GM03348 (cell line): ENCODE measurements at regions not wholly inside any gene's neighbourhood (a gene's known extent, or its start where the extent isn't known, plus 50 kb on each side); places are given as distances from the start of the nearest gene placed in this dataset.

Experiments used
- DNase-seq: peaks from one replicate; pipeline ENCODE4 v3.0.0; 2012; ENCODE audit warnings: low spot score

- DNase-seq, result peak; percentile 89
Observed at GRCh38 chr5:170451747-170452365, 52.0 kb upstream of the KCNIP1 start.

DNA sequence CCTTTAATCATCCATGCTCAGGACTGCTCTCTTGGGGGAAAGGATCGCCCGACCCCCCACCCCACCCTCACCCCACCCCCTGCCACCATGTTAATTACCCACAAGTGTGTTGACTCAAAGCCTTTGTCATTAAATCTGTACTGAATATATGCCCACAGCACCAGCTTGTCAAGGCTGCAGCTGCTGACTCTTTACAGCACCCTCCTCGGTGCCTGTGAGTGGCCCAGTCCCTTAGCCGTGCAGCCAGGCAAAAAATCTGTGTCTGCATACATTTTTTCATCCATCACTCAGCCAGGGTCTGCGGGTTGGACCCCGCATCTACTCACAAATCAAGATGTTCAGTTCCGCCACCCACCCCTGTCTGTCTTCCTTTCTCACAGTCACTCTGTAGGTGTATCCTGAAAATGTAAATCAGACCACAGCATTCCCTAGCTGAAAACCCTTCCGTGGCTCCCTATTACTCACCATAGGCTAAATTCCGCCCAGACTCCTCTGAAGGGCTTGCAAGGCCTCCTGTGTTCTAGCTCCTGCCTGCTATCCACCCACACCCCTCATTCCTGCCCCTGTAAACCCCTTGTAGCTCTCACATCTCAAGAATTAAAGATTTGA, 53.7 kb upstream of the KCNIP1 start:
- DNase-seq, result no peak

DNA sequence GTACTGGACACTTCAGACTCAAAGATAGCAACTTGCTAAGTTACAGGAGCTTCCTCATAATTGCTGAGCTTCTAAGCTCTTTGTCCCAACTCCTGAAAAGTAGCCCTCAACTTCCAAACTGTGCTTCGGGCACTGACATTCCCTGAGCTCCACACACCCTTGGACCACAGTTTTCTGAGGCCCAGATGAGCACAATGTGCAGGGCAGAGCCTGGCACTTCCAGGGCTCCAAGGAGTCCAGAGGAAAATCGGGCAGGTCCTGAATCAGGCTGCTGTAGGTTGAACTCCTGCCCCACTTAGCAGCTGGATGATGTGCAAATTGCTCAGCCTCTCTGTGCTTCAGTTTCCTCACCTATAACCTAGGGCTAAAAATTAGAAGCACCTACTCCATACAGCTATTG, 54.6 kb upstream of the KCNIP1 start:
- no peak for DNase-seq

DNA sequence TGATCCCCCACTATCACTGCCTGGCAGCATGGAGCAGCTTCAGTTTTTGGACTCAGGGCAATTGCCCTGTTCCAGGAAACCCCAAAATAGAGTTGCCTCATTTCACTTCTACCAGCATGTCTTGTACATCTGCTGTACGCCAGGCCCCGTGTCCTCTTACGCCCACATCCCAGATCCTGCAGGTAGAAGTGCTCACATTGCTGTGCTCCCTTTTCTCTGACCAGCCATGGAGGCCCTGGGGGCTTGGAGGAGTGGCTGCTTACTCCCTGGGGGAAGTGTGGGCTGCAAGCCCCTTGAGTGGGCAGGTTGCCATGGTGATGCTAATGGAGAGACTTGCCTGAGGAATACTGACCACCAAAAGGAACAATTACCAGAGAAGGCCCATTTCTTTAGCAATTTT, 55.6 kb upstream of the KCNIP1 start:
- no peak for DNase-seq

DNA sequence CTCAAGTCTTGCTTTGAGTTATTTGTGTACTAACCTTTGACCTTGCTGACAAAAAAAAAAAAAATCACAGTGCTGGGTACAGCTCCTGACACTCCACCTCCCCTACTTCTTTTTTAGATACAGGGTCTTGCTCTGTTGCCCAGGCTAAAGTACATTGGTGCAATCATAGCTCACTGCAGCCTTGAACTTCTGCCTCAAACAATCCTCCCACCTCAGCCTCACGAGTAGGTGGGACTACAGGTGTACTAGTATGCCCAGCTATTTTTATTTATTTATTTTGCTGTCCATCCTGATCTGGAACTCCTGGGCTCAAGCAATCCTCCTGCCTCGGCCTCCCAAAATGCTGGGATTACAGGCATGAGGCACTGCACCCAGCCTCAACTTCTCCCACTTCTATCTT, 57.2 kb upstream of the KCNMB1 start:
- DNase-seq, result no peak

GRCh38 chr5:170445936-170446335, 56.8 kb upstream of the KCNMB1 start:
- no peak for DNase-seq

DNA sequence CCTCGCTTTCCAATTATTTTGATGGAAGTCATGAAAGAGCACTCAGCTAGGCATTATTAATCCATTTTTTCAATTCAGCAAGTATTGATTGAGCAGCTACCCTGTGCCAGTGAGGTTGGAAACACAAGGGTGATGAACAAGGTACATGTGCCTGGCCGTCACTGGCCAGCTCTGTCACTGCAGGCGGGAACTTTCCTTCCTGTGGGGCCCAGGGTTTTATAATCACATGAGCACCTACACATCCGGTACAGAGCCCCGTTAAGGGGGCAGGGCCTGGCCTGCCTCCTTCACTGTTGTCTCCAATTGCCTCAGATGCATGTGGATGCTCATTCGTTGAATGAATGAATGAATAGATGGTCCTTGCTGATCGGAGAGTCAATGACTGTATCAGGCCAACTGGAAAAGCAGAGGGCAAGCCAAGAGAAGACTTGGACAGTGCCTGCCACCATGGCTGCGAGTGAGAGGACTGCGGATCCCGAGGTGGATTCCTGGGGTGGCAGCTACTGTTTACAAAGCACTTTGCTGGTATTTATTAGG, 55.9 kb upstream of the KCNMB1 start:
- no peak for DNase-seq

GRCh38 chr5:170444181-170444580, 55.0 kb upstream of the KCNMB1 start:
- DNase-seq, result no peak

- no peak for DNase-seq
Observed at GRCh38 chr5:170443624-170444023, 54.5 kb upstream of the KCNMB1 start.

GRCh38 chr5:170442921-170443320, 53.8 kb upstream of the KCNMB1 start:
- DNase-seq, result no peak

DNA sequence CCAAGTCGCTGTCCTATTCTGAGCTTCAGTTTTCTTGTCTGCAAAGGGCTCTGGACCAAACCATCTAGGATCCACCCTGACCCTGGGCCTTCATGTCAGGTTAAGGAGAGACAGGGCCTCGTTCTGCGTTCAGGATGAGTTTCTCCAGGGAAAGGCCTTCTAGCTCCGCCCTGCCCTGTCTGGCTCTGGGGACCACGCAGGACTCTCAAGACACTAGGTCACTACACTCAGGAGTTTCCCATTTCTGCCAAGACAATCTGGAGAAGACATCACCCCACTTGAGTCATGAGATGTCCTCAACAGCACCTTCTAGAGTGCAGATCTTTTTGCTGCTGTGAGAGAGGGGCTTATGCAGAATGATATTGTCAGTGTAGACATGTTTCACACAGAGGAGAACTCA, 53.2 kb upstream of the KCNMB1 start:
- DNase-seq, result no peak

DNA sequence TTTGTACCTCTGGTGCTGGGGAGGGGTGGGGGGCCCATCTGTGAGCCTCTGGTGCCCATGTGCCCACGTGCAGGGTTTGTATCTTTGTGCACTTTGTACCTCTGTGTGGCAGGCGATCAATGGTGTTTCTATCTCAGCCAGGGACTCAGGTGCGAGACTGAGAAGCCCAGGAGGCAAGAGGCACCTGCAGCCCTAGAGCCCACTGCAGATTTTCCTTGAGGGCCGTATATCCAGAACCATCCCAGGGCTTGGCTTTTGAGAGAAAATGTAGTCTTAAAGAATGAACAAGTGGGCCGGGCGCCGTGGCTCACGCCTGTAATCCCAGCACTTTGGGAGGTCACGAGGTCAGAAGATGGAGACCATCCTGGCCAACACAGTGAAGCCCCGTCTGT, 52.2 kb upstream of the KCNMB1 start:
- no peak for DNase-seq

GRCh38 chr5:170440771-170441392, 51.7 kb upstream of the KCNMB1 start:
- no peak for DNase-seq

- DNase-seq, result no peak
Observed at GRCh38 chr5:170439944-170440269, 50.7 kb upstream of the KCNMB1 start.

GRCh38 chr5:170439223-170439943, 50.2 kb upstream of the KCNMB1 start:
- DNase-seq, result no peak
